Naive B cell (primary cell): ENCODE measurements at regions not wholly inside any gene's neighbourhood (a gene's known extent, or its start where the extent isn't known, plus 50 kb on each side); places are given as distances from the start of the nearest gene placed in this dataset.

Source experiments
- ATAC-seq, 2 donors: fragments of 150-1000 bp; cut with Tn5 transposase; 2 replicates each; pipeline ENCODE4 v1.10.0; 2021; ENCODE audit warnings: low read depth in 2 of 2, mild to moderate bottlenecking in 2 of 2, moderate library complexity in 2 of 2
- DNase-seq: peaks from one replicate; pipeline ENCODE4 v3.0.0; 2022
- H3K27ac Mint-ChIP-seq, 6 donors: one replicate each; pipeline ENCODE4 v1.8.0; 2020 to 2022; ENCODE audit warnings: mild to moderate bottlenecking in 6 of 6, mixed read lengths in 6 of 6, moderate library complexity in 5 of 6, inconsistent platforms in 2 of 6
- H3K27me3 Mint-ChIP-seq, 3 donors: one replicate each; pipeline ENCODE4 v1.8.0; 2021 to 2022; ENCODE audit warnings: mixed read lengths in 3 of 3, mild to moderate bottlenecking in 1 of 3
- H3K36me3 Mint-ChIP-seq, 2 donors: one replicate each; pipeline ENCODE4 v1.8.0; 2020 to 2022; ENCODE audit warnings: mixed read lengths in 2 of 2, inconsistent platforms in 1 of 2, mild to moderate bottlenecking in 1 of 2
- H3K4me1 Mint-ChIP-seq, 3 donors: one replicate each; pipeline ENCODE4 v1.8.0; 2020 to 2022; ENCODE audit warnings: mixed read lengths in 3 of 3, inconsistent platforms in 1 of 3, mild to moderate bottlenecking in 1 of 3, moderate library complexity in 1 of 3
- H3K4me3 Mint-ChIP-seq, 8 donors: one replicate each; pipeline ENCODE4 v1.8.0; 2020 to 2022; ENCODE audit warnings: mild to moderate bottlenecking in 8 of 8, mixed read lengths in 8 of 8, moderate library complexity in 8 of 8, inconsistent platforms in 2 of 8
- H3K9me3 Mint-ChIP-seq, 7 donors: one replicate each; pipeline ENCODE4 v1.8.0; 2020 to 2022; ENCODE audit warnings: mixed read lengths in 7 of 7, mild to moderate bottlenecking in 5 of 7, inconsistent platforms in 2 of 7, moderate library complexity in 1 of 7

GRCh38 chr13:50274181-50274580 is 258.9 kb downstream of the KCNRG start:
- Mint-ChIP-seq H3K36me3 (peaks cover 0 to 5% of the 10 kb centered on the region in 2 donors), H3K9me3 (peaks cover 0 to 8% (median 0%) of the 10 kb centered on the region in 7 donors), H3K4me3 (no peak overlapping the region), H3K27ac (no peak overlapping the region), H3K27me3 (peaks cover 7 to 17% (median 11%) of the 10 kb centered on the region in 3 donors), H3K4me1 (peaks cover 8 to 9% (median 9%) of the 10 kb centered on the region in 3 donors)
- ATAC-seq (no peak), DNase-seq (no peak)

GRCh38 chr13:50275392-50276063 is 260.3 kb downstream of the KCNRG start:
- H3K36me3 Mint-ChIP-seq, result peaks cover 0 to 5% of the 10 kb centered on the region in 2 donors
- ATAC-seq (no peak), DNase-seq (no peak)
- no peak overlapping the region for H3K4me3 Mint-ChIP-seq
- peaks cover 0 to 8% (median 0%) of the 10 kb centered on the region in 7 donors for H3K9me3 Mint-ChIP-seq
- H3K4me1 Mint-ChIP-seq, result peaks cover 7 to 8% (median 7%) of the 10 kb centered on the region in 3 donors
- H3K27me3 Mint-ChIP-seq, result peaks cover 7 to 17% (median 11%) of the 10 kb centered on the region in 3 donors
- no peak overlapping the region for H3K27ac Mint-ChIP-seq

GRCh38 chr13:50276550-50276949 is 261.3 kb downstream of the KCNRG start:
- Mint-ChIP-seq H3K4me1 (peaks cover 0 to 4% (median 0%) of the 10 kb centered on the region in 3 donors), H3K36me3 (peaks cover 0 to 5% of the 10 kb centered on the region in 2 donors), H3K9me3 (peaks cover 0 to 8% (median 0%) of the 10 kb centered on the region in 7 donors), H3K27me3 (peaks cover 6 to 13% (median 7%) of the 10 kb centered on the region in 3 donors), H3K4me3 (no peak overlapping the region), H3K27ac (peak overlapping the region in 1 of 6 donors; percentile 48)
- ATAC-seq, result no peak
- DNase-seq, result no peak

GRCh38 chr13:50277127-50277526 is 261.9 kb downstream of the KCNRG start:
- Mint-ChIP-seq H3K27ac (peak overlapping the region in 1 of 6 donors; percentile 10), H3K4me1 (peaks cover 0 to 4% (median 0%) of the 10 kb centered on the region in 3 donors), H3K4me3 (no peak overlapping the region), H3K27me3 (peaks cover 4 to 12% (median 4%) of the 10 kb centered on the region in 3 donors), H3K9me3 (peaks cover 1 to 14% (median 3%) of the 10 kb centered on the region in 7 donors), H3K36me3 (peaks cover 2 to 8% of the 10 kb centered on the region in 2 donors)
- ATAC-seq (no peak), DNase-seq (no peak)

- DNase-seq (no peak), ATAC-seq (no peak)
- Mint-ChIP-seq H3K36me3 (peaks cover 10 to 14% of the 10 kb centered on the region in 2 donors), H3K4me3 (no peak overlapping the region), H3K27me3 (peaks cover 0 to 7% (median 0%) of the 10 kb centered on the region in 3 donors), H3K27ac (no peak overlapping the region), H3K9me3 (peaks cover 4 to 20% (median 7%) of the 10 kb centered on the region in 7 donors), H3K4me1 (peaks cover 0 to 4% (median 0%) of the 10 kb centered on the region in 3 donors)
Measured at GRCh38 chr13:50277906-50278305, 262.7 kb downstream of the KCNRG start.

- peaks cover 4 to 20% (median 7%) of the 10 kb centered on the region in 7 donors for H3K9me3 Mint-ChIP-seq
- H3K36me3 Mint-ChIP-seq, result peaks cover 10 to 14% of the 10 kb centered on the region in 2 donors
- H3K27ac Mint-ChIP-seq, result no peak overlapping the region
- H3K4me3 Mint-ChIP-seq, result no peak overlapping the region
- peaks cover 0 to 3% (median 0%) of the 10 kb centered on the region in 3 donors for H3K27me3 Mint-ChIP-seq
- ATAC-seq, result no peak
- DNase-seq, result no peak
- H3K4me1 Mint-ChIP-seq, result peaks cover 12 to 15% (median 14%) of the 10 kb centered on the region in 3 donors
Measured at GRCh38 chr13:50280441-50280937, 265.2 kb downstream of the KCNRG start.

- H3K4me1 Mint-ChIP-seq, result peaks cover 12 to 15% (median 12%) of the 10 kb centered on the region in 3 donors
- H3K27me3 Mint-ChIP-seq, result peaks cover 0 to under 1% (median 0%) of the 10 kb centered on the region in 3 donors
- no peak for ATAC-seq
Measured at GRCh38 chr13:50282016-50282415, 266.8 kb downstream of the KCNRG start.

GRCh38 chr13:50283017-50283416 is 267.8 kb downstream of the KCNRG start:
- Mint-ChIP-seq H3K36me3 (peaks cover 10% of the 10 kb centered on the region in 2 donors), H3K27me3 (no peaks in the 10 kb centered on the region), H3K27ac (no peak overlapping the region), H3K4me3 (no peak overlapping the region), H3K9me3 (peaks cover 4 to 14% (median 7%) of the 10 kb centered on the region in 7 donors), H3K4me1 (peaks cover 10 to 15% (median 12%) of the 10 kb centered on the region in 3 donors)
- ATAC-seq (no peak), DNase-seq (no peak)

More at GRCh38 chr13:50282016-50282415, 266.8 kb downstream of the KCNRG start:
- Mint-ChIP-seq H3K4me3 (no peak overlapping the region), H3K9me3 (peaks cover 4 to 20% (median 7%) of the 10 kb centered on the region in 7 donors), H3K27ac (no peak overlapping the region), H3K36me3 (peaks cover 10 to 14% of the 10 kb centered on the region in 2 donors)
- DNase-seq, result no peak

GRCh38 chr13:50284540-50284939 is 269.3 kb downstream of the KCNRG start:
- no peak for DNase-seq
- H3K4me3 Mint-ChIP-seq, result no peak overlapping the region

GRCh38 chr13:50285283-50285682 is 270.0 kb downstream of the KCNRG start:
- no peaks in the 10 kb centered on the region for H3K27me3 Mint-ChIP-seq
- no peak overlapping the region for H3K4me3 Mint-ChIP-seq
- DNase-seq (no peak), ATAC-seq (no peak)
- H3K36me3 Mint-ChIP-seq, result peaks cover 10% of the 10 kb centered on the region in 2 donors
- H3K27ac Mint-ChIP-seq, result no peak overlapping the region
- H3K4me1 Mint-ChIP-seq, result peaks cover 10 to 15% (median 12%) of the 10 kb centered on the region in 3 donors
- H3K9me3 Mint-ChIP-seq, result peaks cover 4 to 21% (median 11%) of the 10 kb centered on the region in 7 donors

More at GRCh38 chr13:50284540-50284939, 269.3 kb downstream of the KCNRG start:
- no peak for ATAC-seq
- peaks cover 10 to 15% (median 12%) of the 10 kb centered on the region in 3 donors for H3K4me1 Mint-ChIP-seq
- H3K27me3 Mint-ChIP-seq, result no peaks in the 10 kb centered on the region
- H3K27ac Mint-ChIP-seq, result no peak overlapping the region
- peaks cover 4 to 13% (median 7%) of the 10 kb centered on the region in 7 donors for H3K9me3 Mint-ChIP-seq
- peaks cover 10% of the 10 kb centered on the region in 2 donors for H3K36me3 Mint-ChIP-seq

GRCh38 chr13:50286324-50286723 is 271.1 kb downstream of the KCNRG start:
- no peaks in the 10 kb centered on the region for H3K27me3 Mint-ChIP-seq
- no peak for DNase-seq
- peaks cover 10% of the 10 kb centered on the region in 2 donors for H3K36me3 Mint-ChIP-seq
- H3K9me3 Mint-ChIP-seq, result peaks cover 4 to 21% (median 11%) of the 10 kb centered on the region in 7 donors
- no peak overlapping the region for H3K4me3 Mint-ChIP-seq
- H3K27ac Mint-ChIP-seq, result peak overlapping the region in 1 of 6 donors; percentile 16
- ATAC-seq, result no peak
- peaks cover 10 to 15% (median 12%) of the 10 kb centered on the region in 3 donors for H3K4me1 Mint-ChIP-seq

GRCh38 chr13:50290186-50290585 is 274.9 kb downstream of the KCNRG start:
- Mint-ChIP-seq H3K36me3 (no peaks in the 10 kb centered on the region), H3K4me3 (no peak overlapping the region), H3K27me3 (no peaks in the 10 kb centered on the region), H3K27ac (no peak overlapping the region), H3K9me3 (peaks cover 0 to 16% (median 5%) of the 10 kb centered on the region in 7 donors), H3K4me1 (peaks cover 2 to 11% (median 3%) of the 10 kb centered on the region in 3 donors)
- ATAC-seq (no peak), DNase-seq (no peak)

GRCh38 chr13:50291611-50292010 is 276.4 kb downstream of the KCNRG start:
- Mint-ChIP-seq H3K4me3 (no peak overlapping the region), H3K4me1 (peaks cover 0 to 10% (median 0%) of the 10 kb centered on the region in 3 donors), H3K27me3 (no peaks in the 10 kb centered on the region), H3K27ac (peak overlapping the region in 1 of 6 donors; percentile 38), H3K36me3 (no peaks in the 10 kb centered on the region), H3K9me3 (peaks cover 0 to 16% (median 5%) of the 10 kb centered on the region in 7 donors)
- ATAC-seq, result no peak
- no peak for DNase-seq
